ENCODE measurements at regions not wholly inside any gene's neighbourhood (a gene's known extent, or its start where the extent isn't known, plus 50 kb on each side); places are given as distances from the start of the nearest gene placed in this dataset.

- POLR2A ChIA-PET, result no interaction called here
- no peaks in the 10 kb centered on the region for H3K9me3 ChIP-seq (ENCODE audit: control insufficient read depth, insufficient read depth, low read depth, low read length)
- ATAC-seq, result no peak
- H3K4me1 ChIP-seq (ENCODE audit: control insufficient read depth, insufficient read depth, low read length), result no peaks in the 10 kb centered on the region
- no peak for DNase-seq (ENCODE audit: low read depth, low spot score)
- no peaks in the 10 kb centered on the region for H3K27me3 ChIP-seq (ENCODE audit: control insufficient read depth, insufficient read depth, low read length)
- H3K36me3 ChIP-seq (ENCODE audit: control insufficient read depth, insufficient read depth, low read length), result no peaks in the 10 kb centered on the region
- TF ChIP-seq TCF7L2 (IDR thresholded peaks at IDR 0.05; ENCODE audit: low read depth, low read length) (no peak), POLR2AphosphoS5 (IDR thresholded peaks at IDR 0.05; ENCODE audit: low read depth, low read length) (no peak), SIN3A (IDR thresholded peaks at IDR 0.05; ENCODE audit: borderline replicate concordance, insufficient read depth, low read depth, low read length) (no peak), REST (IDR thresholded peaks at IDR 0.05; ENCODE audit: insufficient read depth in 1 of 2, low read depth in 2 of 2, low read length in 1 of 2) (no peak), CTCF (IDR thresholded peaks at IDR 0.05) (no peak)
- in situ Hi-C loops (cut with HindIII; ENCODE audit: low pct_unique_long_range_greater_than_20kb, low sequenced_read_pairs), result no loop called here
- no TSS peak for BruUV-seq (replicated peaks)
- no peak overlapping the region for H3K4me3 ChIP-seq (ENCODE audit: low read depth in 2 of 2, low read length in 2 of 2)
- H3K27ac ChIP-seq (ENCODE audit: low read length), result no peak overlapping the region
- intact Hi-C loops (cut with micrococcal nuclease; ENCODE audit: unreplicated experiment), result no loop called here
- CTCF ChIA-PET, result no interaction called here
These were observed 195.3 kb upstream of the RFX3 start for GRCh38 chr9:3721096-3721495.

- DNase-seq (ENCODE audit: low read depth, low spot score), result no peak
- H3K36me3 ChIP-seq (ENCODE audit: control insufficient read depth, insufficient read depth, low read length), result no peaks in the 10 kb centered on the region
- no TSS peak for BruUV-seq (replicated peaks)
- ATAC-seq, result no peak
- TF ChIP-seq REST (IDR thresholded peaks at IDR 0.05; ENCODE audit: insufficient read depth in 1 of 2, low read depth in 2 of 2, low read length in 1 of 2) (no peak), CTCF (IDR thresholded peaks at IDR 0.05) (no peak), POLR2AphosphoS5 (IDR thresholded peaks at IDR 0.05; ENCODE audit: low read depth, low read length) (no peak), SIN3A (IDR thresholded peaks at IDR 0.05; ENCODE audit: borderline replicate concordance, insufficient read depth, low read depth, low read length) (no peak), TCF7L2 (IDR thresholded peaks at IDR 0.05; ENCODE audit: low read depth, low read length) (no peak)
- ChIA-PET POLR2A (no interaction called here), CTCF (interaction anchor here (0.5 kb wide), 1 partner anchor 578 kb away, joined by 3 read pairs; no protein-coding TSS in a partner anchor)
- H3K27ac ChIP-seq (ENCODE audit: low read length), result no peak overlapping the region
- intact Hi-C loops (cut with micrococcal nuclease; ENCODE audit: unreplicated experiment) (no loop called here), in situ Hi-C loops (cut with HindIII; ENCODE audit: low pct_unique_long_range_greater_than_20kb, low sequenced_read_pairs) (no loop called here)
- no peaks in the 10 kb centered on the region for H3K4me1 ChIP-seq (ENCODE audit: control insufficient read depth, insufficient read depth, low read length)
- H3K9me3 ChIP-seq (ENCODE audit: control insufficient read depth, insufficient read depth, low read depth, low read length), result no peaks in the 10 kb centered on the region
- no peak overlapping the region for H3K4me3 ChIP-seq (ENCODE audit: low read depth in 2 of 2, low read length in 2 of 2)
- no peaks in the 10 kb centered on the region for H3K27me3 ChIP-seq (ENCODE audit: control insufficient read depth, insufficient read depth, low read length)
These were observed 193.5 kb upstream of the RFX3 start for GRCh38 chr9:3719286-3719685.
